ENCODE measurements at regions not wholly inside any gene's neighbourhood (a gene's known extent, or its start where the extent isn't known, plus 50 kb on each side); places are given as distances from the start of the nearest gene placed in this dataset.

DNA sequence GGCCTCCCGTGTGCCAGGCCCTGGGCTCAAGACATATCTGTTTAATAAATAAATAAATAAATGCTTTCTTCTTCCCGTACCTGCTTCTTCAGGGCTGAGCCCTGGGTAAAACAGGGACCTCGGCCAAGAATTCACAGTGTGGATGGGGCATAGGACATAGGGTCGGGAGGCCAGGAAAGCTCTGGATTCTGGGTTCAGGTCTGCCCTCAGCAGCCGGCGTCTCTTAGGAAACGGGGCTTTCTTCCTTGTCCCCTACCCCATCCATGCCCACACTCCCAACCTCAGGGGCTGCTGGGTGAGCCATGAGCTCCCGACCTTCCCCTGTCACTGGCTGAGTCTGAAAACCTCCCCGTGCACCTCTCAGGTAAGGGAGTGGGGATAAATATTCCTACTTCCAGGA is 55.7 kb upstream of the ALX4 start:
- TF ChIP-seq EZH2 (IDR thresholded peaks at IDR 0.05; ENCODE audit: low read depth): no peak
- TF ChIP-seq, protein P1, sequence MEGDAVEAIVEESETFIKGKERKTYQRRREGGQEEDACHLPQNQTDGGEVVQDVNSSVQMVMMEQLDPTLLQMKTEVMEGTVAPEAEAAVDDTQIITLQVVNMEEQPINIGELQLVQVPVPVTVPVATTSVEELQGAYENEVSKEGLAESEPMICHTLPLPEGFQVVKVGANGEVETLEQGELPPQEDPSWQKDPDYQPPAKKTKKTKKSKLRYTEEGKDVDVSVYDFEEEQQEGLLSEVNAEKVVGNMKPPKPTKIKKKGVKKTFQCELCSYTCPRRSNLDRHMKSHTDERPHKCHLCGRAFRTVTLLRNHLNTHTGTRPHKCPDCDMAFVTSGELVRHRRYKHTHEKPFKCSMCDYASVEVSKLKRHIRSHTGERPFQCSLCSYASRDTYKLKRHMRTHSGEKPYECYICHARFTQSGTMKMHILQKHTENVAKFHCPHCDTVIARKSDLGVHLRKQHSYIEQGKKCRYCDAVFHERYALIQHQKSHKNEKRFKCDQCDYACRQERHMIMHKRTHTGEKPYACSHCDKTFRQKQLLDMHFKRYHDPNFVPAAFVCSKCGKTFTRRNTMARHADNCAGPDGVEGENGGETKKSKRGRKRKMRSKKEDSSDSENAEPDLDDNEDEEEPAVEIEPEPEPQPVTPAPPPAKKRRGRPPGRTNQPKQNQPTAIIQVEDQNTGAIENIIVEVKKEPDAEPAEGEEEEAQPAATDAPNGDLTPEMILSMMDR (conservative IDR thresholded peaks at IDR 0.05): no peak
- DNase-seq: no peak
- Histone ChIP-seq H3K36me3 (ENCODE audit: low read depth) (no peaks in the 10 kb centered on the region), H3F3A (ENCODE audit: insufficient read depth, low read depth) (no peaks in the 10 kb centered on the region), H2AFZ (no peak overlapping the region), H3K4me2 (no peak overlapping the region), H3K4me1 (replicated peaks; ENCODE audit: insufficient read depth) (no peaks in the 10 kb centered on the region), H4K20me1 (ENCODE audit: insufficient read depth) (no peaks in the 10 kb centered on the region), H3K27me3 (ENCODE audit: insufficient read depth, low read depth) (peaks cover 36% of the 10 kb centered on the region), H3K4me3 (no peak overlapping the region), H3K27ac (no peak overlapping the region), H3K9me2 (ENCODE audit: insufficient read depth) (no peaks in the 10 kb centered on the region), H3K79me2 (ENCODE audit: low read depth) (no peaks in the 10 kb centered on the region), H3K9me3 (ENCODE audit: insufficient read depth, low read depth) (no peaks in the 10 kb centered on the region)
- CTCF ChIA-PET: no interaction called here
- POLR2A ChIA-PET (ENCODE audit: unreplicated experiment): no interaction called here
- intact Hi-C loops (cut with micrococcal nuclease; ENCODE audit: unreplicated experiment): no loop called here
- no TSS peak for BruUV-seq (replicated peaks)

DNA sequence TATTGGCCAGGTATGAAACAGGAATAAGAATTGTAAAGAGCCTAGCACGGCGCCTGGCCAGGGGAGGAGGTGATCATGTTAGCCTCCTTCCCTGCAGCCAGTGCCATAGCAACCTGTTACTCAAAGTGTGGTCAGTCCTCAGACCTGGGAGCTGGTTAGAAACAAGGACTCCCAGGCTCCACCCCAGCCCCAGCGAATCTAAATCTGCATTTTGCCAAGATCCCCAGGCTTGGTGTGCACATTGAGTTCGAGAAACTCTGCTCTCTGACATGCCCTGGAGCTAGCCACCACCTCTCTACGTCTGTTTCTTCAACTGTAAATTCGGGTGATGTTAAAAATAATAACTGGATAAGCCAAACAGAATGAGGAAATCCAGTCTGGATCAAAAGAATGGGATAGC is 56.1 kb upstream of the ALX4 start:
- ChIA-PET CTCF (no interaction called here), POLR2A (ENCODE audit: unreplicated experiment) (no interaction called here)
- no peaks in the 10 kb centered on the region for H3F3A ChIP-seq (ENCODE audit: insufficient read depth, low read depth)
- H3K79me2 ChIP-seq (ENCODE audit: low read depth): no peaks in the 10 kb centered on the region
- peaks cover 32% of the 10 kb centered on the region for H3K27me3 ChIP-seq (ENCODE audit: insufficient read depth, low read depth)
- H2AFZ ChIP-seq: no peak overlapping the region
- BruUV-seq (replicated peaks): no TSS peak
- no peaks in the 10 kb centered on the region for H4K20me1 ChIP-seq (ENCODE audit: insufficient read depth)
- no peaks in the 10 kb centered on the region for H3K36me3 ChIP-seq (ENCODE audit: low read depth)
- H3K27ac ChIP-seq: no peak overlapping the region
- no peak for DNase-seq
- intact Hi-C loops (cut with micrococcal nuclease; ENCODE audit: unreplicated experiment): no loop called here
- H3K4me2 ChIP-seq: no peak overlapping the region
- no peak for TF ChIP-seq EZH2 (IDR thresholded peaks at IDR 0.05; ENCODE audit: low read depth)
- H3K9me2 ChIP-seq (ENCODE audit: insufficient read depth): no peaks in the 10 kb centered on the region
- no peaks in the 10 kb centered on the region for H3K4me1 ChIP-seq (replicated peaks; ENCODE audit: insufficient read depth)
- H3K9me3 ChIP-seq (ENCODE audit: insufficient read depth, low read depth): no peaks in the 10 kb centered on the region
- no peak overlapping the region for H3K4me3 ChIP-seq

DNA sequence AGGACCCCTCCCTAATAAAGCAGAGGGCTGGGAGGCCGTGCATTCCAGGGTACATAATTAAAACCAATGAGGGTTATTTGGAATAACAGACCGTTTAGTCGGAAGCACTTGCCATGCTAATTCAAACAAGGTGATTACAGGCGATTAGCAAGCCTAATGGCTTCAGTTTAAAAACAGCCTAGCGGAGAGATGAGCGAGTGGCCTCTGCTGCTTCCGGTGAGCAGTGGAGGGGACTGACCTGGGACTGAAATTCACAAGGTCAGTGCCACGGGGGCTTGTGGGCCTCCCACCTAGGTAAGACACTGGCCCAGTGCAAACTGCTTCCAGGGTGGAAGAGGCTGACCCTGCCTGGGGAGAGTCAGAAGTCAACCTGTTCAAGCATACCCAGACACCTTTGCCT is 56.8 kb upstream of the ALX4 start:
- TF ChIP-seq, protein P1 (conservative IDR thresholded peaks at IDR 0.05): no peak
- TF ChIP-seq EZH2 (IDR thresholded peaks at IDR 0.05; ENCODE audit: low read depth): no peak
- BruUV-seq (replicated peaks): no TSS peak

DNA sequence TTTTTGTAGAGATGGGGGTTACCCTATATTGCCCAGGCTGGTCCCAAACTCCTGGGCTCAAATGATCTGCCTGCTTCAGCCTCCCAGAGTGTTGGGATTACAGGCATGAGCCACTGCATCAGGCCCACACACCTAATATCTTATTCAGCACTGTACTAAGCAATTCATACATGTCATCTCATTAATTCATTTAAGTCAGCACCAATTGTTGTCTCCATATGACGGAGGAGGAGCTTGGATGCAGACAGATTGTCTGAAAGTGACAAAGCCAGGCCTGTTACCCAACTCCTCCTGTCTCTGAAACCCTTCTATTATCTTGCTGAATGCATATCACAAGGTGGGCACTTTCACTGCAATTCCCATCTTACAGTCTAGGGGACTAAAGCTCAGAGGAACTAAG is 57.5 kb upstream of the ALX4 start:
- no TSS peak for BruUV-seq (replicated peaks)
- CTCF ChIA-PET: no interaction called here

More for the DNA sequence above, 56.8 kb upstream of the ALX4 start:
- no peaks in the 10 kb centered on the region for H3F3A ChIP-seq (ENCODE audit: insufficient read depth, low read depth)
- ChIA-PET CTCF (no interaction called here), POLR2A (ENCODE audit: unreplicated experiment) (no interaction called here)
- no peaks in the 10 kb centered on the region for H4K20me1 ChIP-seq (ENCODE audit: insufficient read depth)
- no peaks in the 10 kb centered on the region for H3K79me2 ChIP-seq (ENCODE audit: low read depth)
- no peaks in the 10 kb centered on the region for H3K4me1 ChIP-seq (replicated peaks; ENCODE audit: insufficient read depth)
- H3K4me2 ChIP-seq: no peak overlapping the region
- no peaks in the 10 kb centered on the region for H3K36me3 ChIP-seq (ENCODE audit: low read depth)
- H3K4me3 ChIP-seq: no peak overlapping the region
- H3K9me3 ChIP-seq (ENCODE audit: insufficient read depth, low read depth): no peaks in the 10 kb centered on the region
- intact Hi-C loops (cut with micrococcal nuclease; ENCODE audit: unreplicated experiment): no loop called here
- H3K9me2 ChIP-seq (ENCODE audit: insufficient read depth): no peaks in the 10 kb centered on the region
- peaks cover 26% of the 10 kb centered on the region for H3K27me3 ChIP-seq (ENCODE audit: insufficient read depth, low read depth)
- no peak for DNase-seq
- no peak overlapping the region for H2AFZ ChIP-seq
- H3K27ac ChIP-seq: no peak overlapping the region

More for the DNA sequence above, 57.5 kb upstream of the ALX4 start:
- Histone ChIP-seq H3K27ac (no peak overlapping the region), H3K79me2 (ENCODE audit: low read depth) (no peaks in the 10 kb centered on the region), H3K9me3 (ENCODE audit: insufficient read depth, low read depth) (no peaks in the 10 kb centered on the region), H3K9me2 (ENCODE audit: insufficient read depth) (no peaks in the 10 kb centered on the region), H3K4me3 (no peak overlapping the region), H3K4me1 (replicated peaks; ENCODE audit: insufficient read depth) (no peaks in the 10 kb centered on the region), H2AFZ (no peak overlapping the region), H3F3A (ENCODE audit: insufficient read depth, low read depth) (no peaks in the 10 kb centered on the region), H3K36me3 (ENCODE audit: low read depth) (no peaks in the 10 kb centered on the region), H3K4me2 (no peak overlapping the region), H4K20me1 (ENCODE audit: insufficient read depth) (no peaks in the 10 kb centered on the region), H3K27me3 (ENCODE audit: insufficient read depth, low read depth) (peaks cover 19% of the 10 kb centered on the region)
- intact Hi-C loops (cut with micrococcal nuclease; ENCODE audit: unreplicated experiment): no loop called here
- TF ChIP-seq, protein P1 (conservative IDR thresholded peaks at IDR 0.05): no peak
- TF ChIP-seq EZH2 (IDR thresholded peaks at IDR 0.05; ENCODE audit: low read depth): no peak
- no peak for DNase-seq
- POLR2A ChIA-PET (ENCODE audit: unreplicated experiment): no interaction called here
